ENCODE measurements at regions not wholly inside any gene's neighbourhood (a gene's known extent, or its start where the extent isn't known, plus 50 kb on each side); places are given as distances from the start of the nearest gene placed in this dataset.

DNA sequence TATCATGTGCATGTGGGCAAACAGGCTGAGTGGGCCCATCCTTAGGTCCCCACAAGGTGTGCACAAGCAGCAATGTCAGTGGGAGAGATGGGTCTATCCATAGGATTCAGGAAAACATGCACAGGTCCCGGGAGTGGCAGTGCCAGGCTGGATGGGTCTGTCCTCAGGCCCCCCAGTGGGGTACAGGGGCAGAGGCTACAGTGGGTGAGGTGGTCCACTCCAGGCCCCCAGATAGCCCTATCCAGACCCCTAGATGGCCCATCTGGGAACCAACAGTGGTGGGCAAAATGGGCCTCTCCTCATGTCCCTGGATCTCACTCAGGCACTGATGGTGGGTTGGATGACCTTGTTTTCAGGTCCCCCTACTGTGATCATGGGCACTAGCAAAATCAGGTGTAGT is 277.8 kb upstream of the SYT1 start (continued):
- TF ChIP-seq, protein P1, sequence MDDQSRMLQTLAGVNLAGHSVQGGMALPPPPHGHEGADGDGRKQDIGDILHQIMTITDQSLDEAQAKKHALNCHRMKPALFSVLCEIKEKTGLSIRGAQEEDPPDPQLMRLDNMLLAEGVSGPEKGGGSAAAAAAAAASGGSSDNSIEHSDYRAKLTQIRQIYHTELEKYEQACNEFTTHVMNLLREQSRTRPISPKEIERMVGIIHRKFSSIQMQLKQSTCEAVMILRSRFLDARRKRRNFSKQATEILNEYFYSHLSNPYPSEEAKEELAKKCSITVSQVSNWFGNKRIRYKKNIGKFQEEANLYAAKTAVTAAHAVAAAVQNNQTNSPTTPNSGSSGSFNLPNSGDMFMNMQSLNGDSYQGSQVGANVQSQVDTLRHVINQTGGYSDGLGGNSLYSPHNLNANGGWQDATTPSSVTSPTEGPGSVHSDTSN (IDR thresholded peaks at IDR 0.05): no peak
- TF ChIP-seq EP300 (IDR thresholded peaks at IDR 0.05; ENCODE audit: borderline replicate concordance in 1 of 2, low read depth in 1 of 2, low read length in 1 of 2) (no peak), POLR2AphosphoS5 (IDR thresholded peaks at IDR 0.05; ENCODE audit: low read depth, low read length) (no peak), MEF2A (IDR thresholded peaks at IDR 0.05; ENCODE audit: borderline replicate concordance, low read depth) (no peak), NFIC (IDR thresholded peaks at IDR 0.05; ENCODE audit: borderline replicate concordance) (no peak), RFX5 (IDR thresholded peaks at IDR 0.05; ENCODE audit: low read length) (no peak), JUND (IDR thresholded peaks at IDR 0.05) (no peak)
- TF ChIP-seq, protein P2, sequence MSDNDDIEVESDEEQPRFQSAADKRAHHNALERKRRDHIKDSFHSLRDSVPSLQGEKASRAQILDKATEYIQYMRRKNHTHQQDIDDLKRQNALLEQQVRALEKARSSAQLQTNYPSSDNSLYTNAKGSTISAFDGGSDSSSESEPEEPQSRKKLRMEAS (IDR thresholded peaks at IDR 0.05; ENCODE audit: low read depth): no peak

DNA sequence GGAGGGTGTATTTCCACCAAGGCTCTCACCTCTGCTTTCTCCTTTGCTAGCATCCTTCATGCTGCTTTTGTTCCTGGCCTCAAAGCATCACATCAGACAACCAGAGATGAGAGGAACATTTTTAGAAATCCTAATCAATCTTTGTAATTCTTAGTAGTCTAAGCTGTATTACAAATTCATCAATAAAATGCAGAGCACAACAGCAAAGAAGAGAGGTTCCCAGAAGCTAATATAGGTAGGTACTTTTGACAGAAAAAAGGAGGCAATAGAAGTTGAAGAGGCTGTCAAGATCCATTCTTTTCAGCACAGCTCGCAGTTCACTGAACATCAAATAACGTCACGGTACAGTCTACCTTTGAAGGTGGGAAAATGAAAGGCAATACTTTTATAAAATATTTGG is 265.2 kb upstream of the SYT1 start:
- no peaks in the 10 kb centered on the region for H3K9me2 ChIP-seq
- H3F3A ChIP-seq (replicated peaks; ENCODE audit: insufficient read depth): no peaks in the 10 kb centered on the region
- H2AFZ ChIP-seq (ENCODE audit: low read depth): no peak overlapping the region
- 64% methylated on average over 3 of the region's 3 CpGs for WGBS (ENCODE audit: low lambda C conversion rate)
- DNase-seq: no peak
- ChIA-PET POLR2A (no interaction called here), CTCF (no interaction called here)
- H3K4me2 ChIP-seq: no peak overlapping the region
- no peak overlapping the region for H3K4me3 ChIP-seq (ENCODE audit: low read depth in 2 of 2, low read length in 1 of 2)
- H3K4me1 ChIP-seq (ENCODE audit: control insufficient read depth in 1 of 2, insufficient read depth in 2 of 2, low read depth in 1 of 2, low read length in 1 of 2): no peaks in the 10 kb centered on the region
- TF ChIP-seq RAD21 (IDR thresholded peaks at IDR 0.05; ENCODE audit: low read length): no peak
- TF ChIP-seq, protein P3, sequence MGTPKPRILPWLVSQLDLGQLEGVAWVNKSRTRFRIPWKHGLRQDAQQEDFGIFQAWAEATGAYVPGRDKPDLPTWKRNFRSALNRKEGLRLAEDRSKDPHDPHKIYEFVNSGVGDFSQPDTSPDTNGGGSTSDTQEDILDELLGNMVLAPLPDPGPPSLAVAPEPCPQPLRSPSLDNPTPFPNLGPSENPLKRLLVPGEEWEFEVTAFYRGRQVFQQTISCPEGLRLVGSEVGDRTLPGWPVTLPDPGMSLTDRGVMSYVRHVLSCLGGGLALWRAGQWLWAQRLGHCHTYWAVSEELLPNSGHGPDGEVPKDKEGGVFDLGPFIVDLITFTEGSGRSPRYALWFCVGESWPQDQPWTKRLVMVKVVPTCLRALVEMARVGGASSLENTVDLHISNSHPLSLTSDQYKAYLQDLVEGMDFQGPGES (IDR thresholded peaks at IDR 0.05; ENCODE audit: low read depth, low read length): no peak
- TF ChIP-seq JUND (IDR thresholded peaks at IDR 0.05): no peak
- TF ChIP-seq, protein P4, sequence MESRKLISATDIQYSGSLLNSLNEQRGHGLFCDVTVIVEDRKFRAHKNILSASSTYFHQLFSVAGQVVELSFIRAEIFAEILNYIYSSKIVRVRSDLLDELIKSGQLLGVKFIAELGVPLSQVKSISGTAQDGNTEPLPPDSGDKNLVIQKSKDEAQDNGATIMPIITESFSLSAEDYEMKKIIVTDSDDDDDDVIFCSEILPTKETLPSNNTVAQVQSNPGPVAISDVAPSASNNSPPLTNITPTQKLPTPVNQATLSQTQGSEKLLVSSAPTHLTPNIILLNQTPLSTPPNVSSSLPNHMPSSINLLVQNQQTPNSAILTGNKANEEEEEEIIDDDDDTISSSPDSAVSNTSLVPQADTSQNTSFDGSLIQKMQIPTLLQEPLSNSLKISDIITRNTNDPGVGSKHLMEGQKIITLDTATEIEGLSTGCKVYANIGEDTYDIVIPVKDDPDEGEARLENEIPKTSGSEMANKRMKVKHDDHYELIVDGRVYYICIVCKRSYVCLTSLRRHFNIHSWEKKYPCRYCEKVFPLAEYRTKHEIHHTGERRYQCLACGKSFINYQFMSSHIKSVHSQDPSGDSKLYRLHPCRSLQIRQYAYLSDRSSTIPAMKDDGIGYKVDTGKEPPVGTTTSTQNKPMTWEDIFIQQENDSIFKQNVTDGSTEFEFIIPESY (IDR thresholded peaks at IDR 0.05; ENCODE audit: borderline replicate concordance, low read depth): no peak
- no peak for TF ChIP-seq EP300 (IDR thresholded peaks at IDR 0.05; ENCODE audit: borderline replicate concordance in 1 of 2, low read depth in 1 of 2, low read length in 1 of 2)
- TF ChIP-seq SMC3 (IDR thresholded peaks at IDR 0.05; ENCODE audit: low read depth, low read length): no peak
- TF ChIP-seq FOSL2 (IDR thresholded peaks at IDR 0.05; ENCODE audit: borderline replicate concordance, low read depth): no peak
- no peak for TF ChIP-seq GABPA (IDR thresholded peaks at IDR 0.05; ENCODE audit: low read depth)
- no peak for TF ChIP-seq MEF2A (IDR thresholded peaks at IDR 0.05; ENCODE audit: borderline replicate concordance, low read depth)
- TF ChIP-seq NFIC (IDR thresholded peaks at IDR 0.05; ENCODE audit: borderline replicate concordance): no peak
- no peak for TF ChIP-seq FOXJ3 (CRISPR knock-in tag; IDR thresholded peaks at IDR 0.05)
- TF ChIP-seq EZH2phosphoT487 (IDR thresholded peaks at IDR 0.05; ENCODE audit: borderline replicate concordance, low read depth): no peak
- TF ChIP-seq NRF1 (IDR thresholded peaks at IDR 0.05; ENCODE audit: low read depth, low read length): no peak
- TF ChIP-seq RXRA (IDR thresholded peaks at IDR 0.05; ENCODE audit: borderline replicate concordance, low read depth): no peak
- TF ChIP-seq TAF1 (IDR thresholded peaks at IDR 0.05; ENCODE audit: borderline replicate concordance, low read depth, low read length): no peak
- no peak for TF ChIP-seq POLR2AphosphoS5 (IDR thresholded peaks at IDR 0.05; ENCODE audit: low read depth, low read length)
- no peak overlapping the region for H3K27ac ChIP-seq (ENCODE audit: low read depth in 2 of 2, low read length in 1 of 2)
- no peaks in the 10 kb centered on the region for H4K20me1 ChIP-seq (ENCODE audit: insufficient read depth)
- H3K79me2 ChIP-seq (ENCODE audit: insufficient read depth): no peaks in the 10 kb centered on the region
- H3K9me3 ChIP-seq: no peaks in the 10 kb centered on the region; the same call in 1 of the 2 replicates
- no peak overlapping the region for H3K9ac ChIP-seq
- H3K36me3 ChIP-seq (replicated peaks in 1 of 2; ENCODE audit: control insufficient read depth in 1 of 2, insufficient read depth in 2 of 2, low read length in 1 of 2): peaks cover 0 to 3% of the 10 kb centered on the region in 2 experiments
- no peaks in the 10 kb centered on the region for H3K27me3 ChIP-seq (ENCODE audit: insufficient read depth)
